ENCODE measurements at regions not wholly inside any gene's neighbourhood (a gene's known extent, or its start where the extent isn't known, plus 50 kb on each side); places are given as distances from the start of the nearest gene placed in this dataset.

DNA sequence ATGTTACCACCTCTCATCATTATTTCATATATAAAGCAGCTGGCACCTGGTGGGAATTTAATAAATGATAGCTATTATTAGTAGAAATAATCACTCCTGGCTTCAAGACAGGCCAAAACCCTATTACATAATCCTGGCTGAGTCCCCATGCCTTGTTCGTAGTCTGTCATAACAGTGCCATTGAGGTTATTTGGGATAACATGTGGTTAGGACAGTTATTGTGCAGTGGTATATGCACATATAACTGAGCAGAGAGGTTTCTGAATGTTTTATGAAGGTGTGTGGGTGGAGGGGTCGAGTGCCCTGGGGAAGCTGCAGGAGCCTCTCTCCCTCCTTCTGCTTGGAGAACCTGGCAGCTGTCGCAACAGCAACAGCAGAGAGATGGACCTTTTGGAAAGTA lies 162.4 kb upstream of the NABP1 start:
- DNase-seq: no peak

DNA sequence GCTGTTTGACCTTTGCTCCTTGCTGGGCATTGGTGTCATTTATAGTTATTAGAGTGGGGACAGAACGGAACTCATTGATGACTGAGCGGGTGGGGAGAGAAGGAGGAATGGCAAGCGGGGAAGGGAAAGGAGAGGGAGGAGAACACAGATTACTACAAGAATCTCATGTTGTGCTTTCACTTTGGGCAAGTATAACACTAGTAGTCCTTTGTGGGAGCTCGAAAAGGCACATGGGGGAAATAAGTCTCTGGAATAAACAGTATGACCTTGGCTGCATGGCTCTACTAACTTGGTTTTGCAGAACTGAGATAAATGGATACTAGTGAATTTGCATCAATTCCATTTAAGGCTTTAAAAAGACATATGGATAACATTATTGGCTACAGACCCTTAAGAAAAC lies 161.7 kb upstream of the NABP1 start:
- DNase-seq: no peak

DNA sequence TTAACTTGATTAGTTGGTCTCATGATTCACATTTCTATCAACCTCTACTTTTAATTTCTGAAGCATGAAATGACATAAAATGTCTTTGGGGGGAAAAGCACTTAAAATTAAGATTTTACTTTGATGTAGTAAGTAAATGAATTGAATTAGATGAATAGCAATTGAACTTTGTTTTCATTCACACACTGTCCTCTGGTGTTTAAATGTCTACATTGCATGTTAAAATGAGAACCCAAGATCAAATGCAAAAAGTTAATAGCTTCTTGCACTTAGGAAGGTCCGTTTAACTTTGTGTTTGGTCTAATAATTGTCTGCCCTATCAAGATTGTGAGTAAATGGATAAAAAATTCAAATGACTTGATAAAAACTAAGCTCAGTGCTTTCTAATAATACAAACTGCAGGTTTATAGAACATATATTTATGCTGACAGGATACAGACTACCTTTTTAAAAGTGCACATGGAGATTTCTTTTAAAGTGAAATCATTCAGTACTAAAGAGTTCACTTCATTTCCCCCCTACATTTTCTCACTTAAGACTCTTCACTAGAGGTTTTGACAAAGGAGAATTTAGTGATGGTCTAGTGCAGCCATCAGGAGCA lies 156.2 kb upstream of the NABP1 start:
- no peak for DNase-seq

DNA sequence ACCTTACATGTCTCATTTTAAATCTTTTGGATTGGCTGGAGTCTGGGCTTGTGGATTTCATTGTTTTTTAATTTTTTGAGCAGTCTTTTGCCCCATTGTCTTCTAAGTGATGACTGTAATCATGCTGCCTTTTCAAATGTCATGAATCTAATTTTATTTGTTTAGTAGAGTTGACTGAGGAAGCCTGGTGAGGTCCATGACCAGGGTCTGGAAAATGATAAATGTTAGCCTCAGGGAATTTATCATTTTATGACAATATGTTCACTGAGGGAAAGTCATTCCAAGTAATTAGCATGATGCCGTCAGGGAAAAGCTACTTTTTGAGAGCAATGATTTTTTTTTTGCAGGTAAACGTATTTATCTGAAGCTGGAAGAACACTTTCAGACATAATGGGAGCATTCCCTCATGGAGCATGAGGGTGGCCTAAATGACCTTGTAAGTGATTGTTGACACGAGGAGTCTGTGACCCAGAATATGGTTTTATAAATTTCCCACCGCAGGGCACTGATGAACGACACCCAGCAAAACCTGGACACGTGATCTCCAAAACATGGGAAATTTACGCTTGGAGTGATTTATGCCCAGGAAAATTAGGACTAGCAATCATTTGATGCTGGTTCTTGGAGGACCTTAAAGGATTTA lies 155.3 kb upstream of the NABP1 start:
- no peak for DNase-seq

DNA sequence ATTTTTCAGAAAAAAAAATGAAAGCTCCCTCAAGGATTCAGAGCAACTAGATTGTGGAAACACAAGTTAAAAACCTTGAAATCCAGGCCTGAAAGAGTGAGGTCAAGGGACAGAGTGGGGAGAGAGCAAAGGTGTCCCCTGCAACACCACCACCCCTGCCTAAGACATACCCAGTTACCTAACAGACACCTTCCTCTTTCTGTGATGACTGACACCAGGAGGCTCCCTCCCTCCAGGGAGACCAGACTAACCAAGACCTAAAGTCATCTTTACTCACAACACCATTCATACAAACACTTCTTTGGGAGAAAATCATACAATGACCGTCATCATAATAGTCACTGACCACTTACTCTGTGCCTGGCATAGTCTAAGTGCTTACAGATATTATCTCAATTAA lies 151.8 kb upstream of the NABP1 start:
- no peak for DNase-seq

DNA sequence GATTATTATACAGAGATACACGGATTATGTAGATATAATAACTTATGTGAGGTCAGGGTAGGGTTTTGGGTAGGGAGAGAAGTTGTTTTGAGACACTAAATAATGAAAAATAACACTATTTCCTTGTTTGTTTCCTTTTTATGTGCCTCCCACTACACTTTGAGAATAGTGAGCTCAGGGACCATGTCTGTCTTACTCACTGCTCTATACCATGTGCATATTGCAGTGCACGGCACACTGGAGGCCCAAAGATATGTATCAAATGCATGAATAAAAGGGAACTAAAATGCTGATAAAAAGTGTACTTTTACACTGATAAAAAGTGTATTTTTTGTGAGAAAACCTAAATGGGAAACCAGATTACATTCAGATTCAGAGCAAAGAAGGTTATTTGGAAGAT lies 151.4 kb upstream of the NABP1 start:
- DNase-seq: no peak

DNA sequence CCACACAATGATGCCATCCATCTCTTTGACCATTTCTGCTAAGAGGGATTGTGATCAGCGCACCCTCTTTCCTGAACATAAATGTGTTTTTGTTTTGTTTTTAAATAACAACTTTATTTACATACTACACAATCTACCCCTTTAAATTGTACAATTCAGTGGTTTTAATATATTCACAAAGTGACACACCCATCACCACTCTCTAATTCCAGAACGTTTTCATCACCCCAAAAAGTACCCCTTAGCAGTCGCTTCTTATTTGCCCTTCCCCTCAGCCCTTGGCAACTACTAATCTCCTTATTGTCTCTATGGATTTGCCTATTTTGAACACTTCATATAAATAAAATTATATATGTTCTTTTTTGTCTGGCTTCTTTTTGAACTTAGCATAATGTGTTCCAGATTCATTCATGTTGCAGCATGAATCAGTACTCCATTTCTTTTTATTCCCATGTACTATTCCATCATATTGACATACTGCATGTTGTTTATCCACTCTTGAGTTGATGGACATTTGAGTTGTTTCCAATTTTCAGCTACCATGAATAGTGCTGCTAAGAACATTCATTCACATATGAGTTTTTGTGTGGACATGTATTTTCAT lies 150.9 kb upstream of the NABP1 start:
- DNase-seq: no peak

DNA sequence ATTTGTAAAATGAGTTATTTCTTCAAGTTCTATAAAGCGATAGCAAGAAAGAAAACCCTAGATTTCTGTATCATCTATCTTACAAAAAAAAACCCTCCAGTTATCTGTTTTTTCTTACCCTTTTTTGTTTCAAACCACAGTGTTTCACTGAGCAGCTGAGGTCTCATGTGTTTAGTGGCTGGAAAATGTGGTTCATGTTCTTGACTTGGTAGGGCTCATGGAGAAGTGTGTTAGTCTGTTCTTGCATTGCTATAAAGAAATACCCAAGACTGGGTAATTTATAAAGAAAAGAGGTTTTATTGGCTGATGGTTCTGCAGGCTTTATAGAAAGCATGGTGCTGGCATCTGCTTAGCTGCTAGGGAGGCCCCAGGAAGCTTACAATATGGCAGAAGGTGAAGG lies 147.3 kb upstream of the NABP1 start:
- no peak for DNase-seq

DNA sequence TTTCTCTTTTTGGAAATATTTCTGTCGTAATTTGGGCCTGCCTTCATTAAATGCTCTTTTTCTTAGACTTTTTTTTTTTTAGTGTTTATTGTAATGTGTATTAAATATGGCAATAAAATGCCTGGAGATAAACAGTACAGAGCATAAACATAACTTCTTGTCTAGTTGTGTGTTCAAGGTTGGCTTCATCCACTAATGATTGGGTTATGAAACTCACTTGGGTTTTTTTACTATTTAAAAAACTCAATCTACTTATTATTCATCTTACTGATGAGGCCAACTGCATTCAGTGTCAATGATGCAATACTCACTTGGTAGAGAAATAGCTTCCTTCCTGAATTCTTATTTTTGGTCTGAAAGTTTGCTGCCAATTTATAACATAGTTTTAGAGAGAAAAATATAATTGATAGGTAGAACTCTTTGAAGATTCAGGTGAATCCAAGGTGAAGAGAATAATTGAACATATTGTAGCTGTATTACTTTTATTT lies 144.2 kb upstream of the NABP1 start:
- no peak for DNase-seq

DNA sequence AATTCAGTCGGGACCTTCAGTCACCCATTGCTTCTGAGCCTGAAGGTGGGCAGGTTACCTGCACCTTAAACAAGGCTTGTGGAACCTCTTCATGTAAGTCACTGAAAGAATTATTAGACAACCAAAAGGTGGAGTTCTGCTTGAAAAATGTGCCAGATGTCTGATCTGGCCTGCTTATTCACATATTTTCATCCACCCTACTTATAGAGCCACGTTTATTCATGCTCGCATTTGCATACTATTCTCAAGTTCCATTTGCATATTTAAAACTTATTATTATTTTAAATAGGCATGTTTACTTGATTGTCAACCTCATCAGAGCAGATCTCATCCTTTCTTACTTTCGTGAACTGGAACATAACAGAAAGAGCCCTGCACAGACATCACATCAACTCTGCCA lies 140.0 kb upstream of the NABP1 start:
- DNase-seq: no peak

DNA sequence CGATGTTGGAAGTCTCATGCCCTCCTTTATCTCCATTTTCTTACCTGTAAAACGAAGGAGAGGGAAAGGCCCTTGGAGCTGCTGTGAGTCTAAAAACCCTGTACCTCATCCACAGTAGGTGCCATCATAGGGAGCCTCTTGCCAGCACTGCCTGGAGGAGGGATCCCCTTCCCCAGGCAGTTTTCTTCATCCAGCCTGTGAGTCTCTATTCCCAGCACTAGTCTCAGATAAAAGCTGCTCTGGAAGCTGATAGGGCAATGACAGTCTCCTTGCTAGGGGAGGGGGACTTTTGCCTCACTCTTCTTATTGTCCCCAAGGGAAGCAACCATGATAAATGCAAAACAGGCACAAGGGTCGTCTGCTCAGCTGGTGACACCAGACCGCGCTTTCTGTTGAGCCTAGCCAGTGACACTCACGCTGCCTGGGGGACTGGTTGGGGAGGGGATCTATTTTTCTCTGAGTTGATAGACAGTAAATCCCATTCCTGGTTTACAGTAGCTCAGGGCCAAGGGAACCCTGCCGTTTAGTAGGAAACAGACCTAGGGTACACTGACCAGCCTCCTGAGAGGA lies 139.5 kb upstream of the NABP1 start:
- no peak for DNase-seq

DNA sequence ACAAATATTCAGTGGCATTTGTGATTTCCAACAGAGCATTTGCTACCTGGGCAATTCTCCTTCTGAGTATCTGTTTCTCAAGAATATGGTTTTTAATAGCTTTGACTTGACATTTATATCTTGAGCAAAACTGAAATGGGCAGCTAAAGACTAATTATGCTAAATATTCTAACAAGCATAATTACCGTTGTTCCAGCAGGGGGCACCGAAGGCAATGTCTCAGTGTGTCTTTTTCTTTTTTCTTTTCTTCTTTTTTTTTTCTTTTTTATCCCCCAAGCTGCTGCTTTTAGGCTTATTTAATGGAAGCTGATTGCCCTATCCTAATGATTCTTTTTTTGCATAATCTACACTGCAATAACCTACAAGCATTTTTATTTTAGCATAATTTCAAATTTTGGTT lies 138.9 kb upstream of the NABP1 start:
- DNase-seq: no peak

DNA sequence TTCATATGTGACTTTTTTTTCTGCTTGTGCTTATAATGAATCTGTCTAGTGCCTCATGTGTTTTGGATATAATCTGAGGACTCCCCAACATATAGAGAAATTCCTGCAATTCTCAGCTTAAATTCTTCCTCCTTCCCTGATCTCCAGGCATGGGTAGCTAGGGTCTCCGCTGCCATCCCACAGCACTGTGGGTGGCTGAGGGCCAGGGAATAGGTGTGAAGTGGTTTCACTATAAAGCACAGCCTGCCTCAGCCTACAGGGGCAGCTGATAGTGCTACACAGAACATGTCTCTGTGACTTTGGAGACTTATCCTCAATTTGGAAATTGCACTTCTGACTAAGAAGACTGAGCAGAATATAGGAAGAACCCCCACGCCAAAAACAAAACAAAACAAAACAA lies 137.3 kb upstream of the NABP1 start:
- no peak for DNase-seq

DNA sequence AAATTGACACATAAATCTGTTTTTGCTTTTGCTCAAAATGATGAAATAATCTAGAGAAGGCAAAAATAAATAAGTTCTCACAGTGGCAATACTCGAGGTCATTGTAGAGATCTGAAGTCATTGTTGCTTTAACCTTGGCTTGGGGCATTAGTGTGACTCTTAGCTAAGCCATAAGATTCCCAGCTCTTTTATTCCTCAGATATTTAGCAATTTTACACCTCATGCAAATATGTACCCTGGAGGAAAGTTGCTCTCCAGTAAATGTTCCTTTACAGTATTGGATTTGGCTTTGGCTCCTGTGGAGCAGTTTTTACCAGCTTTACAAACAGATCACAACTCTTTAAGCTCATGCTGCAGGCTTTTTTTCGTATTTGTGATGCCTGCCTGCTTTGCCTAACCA lies 134.2 kb upstream of the NABP1 start:
- no peak for DNase-seq

DNA sequence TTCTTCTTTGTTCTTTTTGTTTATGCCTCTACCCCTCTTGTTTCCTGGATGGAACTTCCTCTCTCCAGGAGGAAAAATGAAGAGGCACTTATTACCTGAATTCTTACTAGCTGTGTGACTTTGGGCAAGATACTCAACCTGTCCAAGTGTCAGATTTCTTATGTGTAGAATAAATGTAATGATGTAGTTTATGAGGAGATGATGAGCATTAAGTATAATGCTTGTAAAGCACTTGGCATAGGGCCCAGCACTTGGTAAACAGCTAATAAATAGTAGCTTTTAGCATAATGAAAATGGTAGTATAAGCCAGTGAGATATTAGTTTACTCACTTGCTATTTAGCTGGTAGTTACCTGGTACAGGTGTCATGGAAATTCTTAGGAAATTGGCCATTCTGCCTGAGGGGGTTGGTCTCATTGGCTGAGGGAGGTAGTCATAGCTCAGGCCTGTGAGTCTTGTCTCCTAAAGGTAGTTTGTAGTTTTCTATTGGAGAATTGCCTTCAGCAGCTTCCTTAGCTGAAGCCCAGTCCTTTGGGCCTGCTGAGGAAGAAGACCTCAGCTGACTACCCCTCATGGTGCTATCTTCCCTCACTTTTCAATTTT lies 133.4 kb upstream of the NABP1 start:
- DNase-seq: peak; percentile 92

DNA sequence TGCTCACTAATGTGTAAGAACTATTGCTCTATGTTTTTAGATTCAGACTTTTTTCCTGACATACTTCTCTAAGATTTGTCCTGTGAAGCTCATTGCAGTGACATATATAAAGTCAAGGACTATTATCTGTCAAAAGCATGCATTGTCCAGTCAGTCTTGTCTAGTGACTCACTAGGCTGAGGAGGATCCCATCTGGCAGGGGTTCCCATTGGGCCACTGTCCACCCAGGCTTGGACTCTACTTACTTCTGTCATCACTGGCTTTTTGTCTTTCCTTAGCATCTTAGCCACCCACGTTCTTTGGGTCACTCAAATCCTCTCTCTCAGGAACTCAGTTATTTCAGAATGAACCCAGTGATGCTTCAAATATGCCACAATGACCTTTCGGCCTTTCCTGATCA lies 132.6 kb upstream of the NABP1 start:
- no peak for DNase-seq

DNA sequence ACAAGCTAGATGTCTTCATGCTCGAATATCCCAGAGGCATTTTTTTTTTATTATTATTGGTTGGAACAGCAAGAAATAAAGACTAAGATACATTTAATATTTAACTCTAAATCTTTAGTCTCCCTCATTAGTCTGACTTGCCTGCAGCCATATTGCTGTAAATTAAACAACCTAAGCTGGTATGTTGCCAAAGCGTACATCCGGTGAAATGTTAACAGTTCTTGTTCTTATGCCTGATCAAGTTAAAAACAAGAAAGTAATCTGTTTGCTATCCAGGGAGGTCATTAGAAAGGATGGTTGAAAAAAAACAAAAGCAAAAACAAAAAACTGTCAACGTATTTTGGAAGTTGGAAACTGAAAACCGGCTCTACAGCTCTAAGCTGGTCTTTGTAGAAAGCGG lies 125.9 kb upstream of the NABP1 start:
- DNase-seq: peak; percentile 51

DNA sequence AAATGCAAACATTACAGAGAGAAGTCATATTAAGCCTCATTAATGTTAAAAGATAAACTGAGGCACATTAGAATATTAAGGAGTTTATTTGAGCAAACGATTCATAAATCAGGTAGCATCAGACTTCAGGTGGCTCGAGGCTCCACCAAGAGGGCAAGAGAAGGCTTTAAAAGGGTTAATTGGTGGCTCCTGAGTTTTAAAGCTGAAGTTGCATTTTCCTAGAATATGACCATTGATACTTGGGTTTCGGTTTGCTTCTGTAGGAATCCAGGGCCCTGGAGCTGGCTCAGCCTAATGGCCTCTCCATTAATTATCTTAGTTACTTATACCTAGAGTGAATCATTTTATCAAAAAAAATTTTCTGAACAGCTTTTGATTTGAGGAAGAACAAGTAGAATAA lies 123.7 kb upstream of the NABP1 start:
- DNase-seq: no peak

DNA sequence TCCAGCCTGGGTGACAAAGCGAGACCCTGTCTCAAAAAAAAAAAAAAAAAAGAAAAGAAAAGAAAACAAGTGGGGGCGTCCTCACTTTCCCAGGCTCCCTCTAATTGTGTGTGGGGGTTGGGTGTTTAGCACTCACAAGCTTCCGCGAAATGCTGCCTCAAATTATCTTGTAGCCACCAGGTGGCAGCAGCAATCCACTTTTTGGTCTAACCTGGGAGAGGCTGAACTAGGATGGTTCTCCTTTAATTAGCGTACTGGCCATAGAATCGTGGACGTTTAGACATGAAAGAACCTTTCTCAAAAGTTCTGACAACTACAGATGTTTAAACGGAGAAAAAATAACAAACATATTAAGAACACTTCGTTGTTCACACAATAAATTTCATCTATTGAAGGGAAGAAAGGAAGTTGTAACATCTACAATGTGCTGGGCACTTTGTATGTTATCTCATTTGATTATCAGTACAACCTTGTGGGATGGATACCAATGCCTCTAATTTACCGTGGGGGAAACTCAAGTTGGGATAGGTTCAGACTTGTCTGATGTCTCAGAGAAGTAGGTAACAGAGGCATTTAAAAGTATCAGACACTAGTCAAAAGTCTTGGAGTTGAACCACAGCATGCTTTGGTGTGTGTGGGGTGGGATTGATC lies 122.7 kb upstream of the NABP1 start:
- DNase-seq: peak; percentile 11

DNA sequence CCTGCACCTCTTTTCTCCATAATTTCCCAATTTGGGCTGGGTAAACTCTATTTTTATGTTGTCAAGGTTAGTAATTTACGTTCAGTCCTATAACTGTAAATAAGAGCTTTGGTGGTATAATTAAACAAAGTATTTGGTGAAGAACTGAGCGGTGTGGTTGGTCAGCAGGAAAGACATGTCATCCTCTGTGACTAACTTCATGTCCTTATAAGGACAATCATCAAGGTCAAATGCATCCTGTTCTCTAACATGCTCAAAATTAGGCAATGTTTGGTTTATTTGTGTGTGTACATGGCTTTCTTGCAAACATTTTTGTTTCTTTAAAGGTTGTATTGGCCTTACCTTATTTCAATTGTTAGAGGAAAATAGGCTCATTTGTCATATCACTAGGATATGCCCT lies 121.5 kb upstream of the NABP1 start:
- no peak for DNase-seq

DNA sequence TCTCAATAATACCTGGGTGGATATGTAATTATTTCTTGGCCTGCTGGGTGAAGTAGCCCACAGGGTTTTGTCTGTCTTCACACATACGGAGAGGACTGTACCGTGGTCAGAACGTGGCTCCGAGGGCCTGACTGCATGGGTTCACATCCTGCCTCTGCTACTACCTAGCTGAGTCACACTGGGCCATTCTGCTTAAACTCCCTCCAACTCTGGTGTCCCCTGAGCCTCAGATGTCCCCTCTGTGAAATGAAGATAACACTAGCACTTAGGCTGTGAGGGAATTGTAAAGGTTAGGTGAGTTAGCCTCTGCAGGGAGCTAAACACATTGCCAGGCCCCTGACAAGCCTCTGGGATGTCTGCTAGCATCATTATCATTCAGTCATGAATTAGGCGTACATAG lies 120.1 kb upstream of the NABP1 start:
- DNase-seq: no peak

DNA sequence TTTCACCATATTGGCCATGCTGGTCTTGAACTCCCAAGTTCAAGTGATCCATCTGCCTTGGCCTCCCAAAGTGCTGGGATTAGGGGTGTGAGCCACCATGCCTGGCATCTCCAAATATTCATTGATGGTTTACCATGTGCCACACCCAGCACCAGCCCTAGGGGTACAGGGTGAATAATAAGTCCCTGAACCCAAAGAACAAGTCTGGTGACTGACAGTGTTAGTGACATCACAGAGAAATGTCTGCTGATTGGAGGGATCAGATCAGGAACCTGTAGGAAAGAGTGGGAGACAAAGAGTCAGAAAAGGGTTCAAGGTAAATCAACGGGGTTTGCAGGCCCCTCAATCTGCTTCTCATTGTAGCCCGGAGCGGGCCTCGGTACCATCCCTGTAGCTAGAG lies 118.4 kb upstream of the NABP1 start:
- DNase-seq: no peak

DNA sequence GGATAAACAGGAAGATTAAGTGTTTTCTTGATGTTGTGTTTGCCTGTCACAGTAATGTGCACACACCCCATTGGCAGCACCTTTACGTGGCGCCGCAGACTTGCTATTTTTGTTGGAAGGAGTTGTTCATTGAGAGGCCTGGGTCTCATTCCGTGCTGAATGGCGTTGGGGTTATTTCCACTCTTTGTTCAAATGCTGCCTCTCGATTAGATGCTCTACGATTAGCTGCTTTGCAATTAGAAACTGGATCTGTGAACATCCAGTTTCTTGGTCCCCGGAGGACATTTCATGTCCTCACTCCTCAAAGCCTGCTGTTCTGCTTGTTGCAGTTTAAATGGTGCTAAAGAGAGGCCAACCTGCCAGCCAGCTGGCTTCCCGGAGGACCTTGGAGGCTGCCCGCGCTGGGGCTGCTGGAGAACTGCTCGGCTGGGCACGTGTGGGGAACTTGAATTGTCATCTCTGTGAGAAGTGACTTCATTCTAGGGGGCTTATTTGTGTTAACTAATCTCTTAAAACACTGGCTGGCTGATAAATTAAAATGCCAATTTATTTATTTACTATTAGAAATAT lies 117.4 kb upstream of the NABP1 start:
- DNase-seq: peak; percentile 68
